HCT116 (cell line): ENCODE measurements at regions not wholly inside any gene's neighbourhood (a gene's known extent, or its start where the extent isn't known, plus 50 kb on each side); places are given as distances from the start of the nearest gene placed in this dataset.

Experiments used
- ATAC-seq: fragments of 200-7000 bp; cut with Tn5 transposase; 2 replicates; pipeline ENCODE4 v1.9.1; 2020; ENCODE audit warnings: mild to moderate bottlenecking, moderate library complexity
- BruUV-seq: library from RNA; stranded (reverse); fragments of 400-500 nt; replicated peaks from 2 replicates; lab custom pipeline; 2021; lab: Mats Ljungman, UMichigan
- CTCF ChIA-PET: fragments of 300-600 bp; sonication (Branson Sonifier 250); formaldehyde crosslinking; loops from one replicate; lab custom pipeline; 2021; ENCODE audit warnings: antibody characterized with exemption; lab: Charles Lee
- POLR2A ChIA-PET: fragments of 300-600, 350-600 bp; sonication (Branson Sonifier 250); formaldehyde crosslinking; loops from one replicate; lab custom pipeline; 2021; ENCODE audit warnings: antibody characterized with exemption; lab: Charles Lee
- RAD21 ChIA-PET, 2 experiments: fragments of 300-600 bp; sonication (Branson Sonifier 250); formaldehyde crosslinking; loops; one replicate each; lab custom pipeline; 2023; ENCODE audit warnings: low total read pairs in 2 of 2; ENCODE audit not compliant: uncharacterized antibody in 2 of 2, unreplicated experiment in 2 of 2, low non-redundant PET in 1 of 2; lab: Charles Lee
- DNase-seq: peaks from one replicate; pipeline ENCODE4 v3.0.0-alpha.2; 2010; ENCODE audit warnings: low read depth, low spot score
- H2AFZ ChIP-seq: fragments of 200-600 bp; shearing (Covaris generic), sonication (generic); 2 replicates; pipeline ENCODE4 v1.6.1; 2017; ENCODE audit warnings: low read depth, mixed run types, mixed read lengths, antibody characterized with exemption, low read length; ENCODE audit not compliant: poor library complexity, severe bottlenecking
- H3K27ac ChIP-seq: 2 replicates; pipeline ENCODE4 v1.5.1; 2012; ENCODE audit warnings: low read depth, low read length
- H3K27me3 ChIP-seq: fragments of 200-600 bp; sonication (generic); 2 replicates; pipeline ENCODE4 v1.6.1; 2016; ENCODE audit warnings: mixed run types, low read length, mixed read lengths; ENCODE audit not compliant: insufficient read depth
- H3K36me3 ChIP-seq, 2 experiments: fragments of 200-500 bp in 1 of 2; fragments of 200-600 bp in 1 of 2; sonication (Bioruptor generic) in 1 of 2; sonication (generic) in 1 of 2; 2 replicates each; pipeline versions ENCODE4 v1.5.1 to v1.6.1; 2014 to 2016; ENCODE audit warnings: low read length in 2 of 2, inconsistent platforms in 1 of 2, mixed read lengths in 1 of 2, mixed run types in 1 of 2; ENCODE audit not compliant: insufficient read depth in 2 of 2, control insufficient read depth in 1 of 2
- H3K4me1 ChIP-seq, 2 experiments: fragments of 200-600 bp in 1 of 2; sonication (generic) in 1 of 2; 2 replicates each; pipeline versions ENCODE4 v1.5.1 to v1.6.1; 2012 to 2017; ENCODE audit warnings: low read length in 2 of 2, inconsistent platforms in 1 of 2, mild to moderate bottlenecking in 1 of 2, mixed read lengths in 1 of 2, mixed run types in 1 of 2, moderate library complexity in 1 of 2; ENCODE audit not compliant: insufficient read depth in 2 of 2, control insufficient read depth in 1 of 2
- H3K4me2 ChIP-seq: fragments of 200-600 bp; sonication (generic); 2 replicates; pipeline ENCODE4 v1.6.1; 2017; ENCODE audit warnings: mixed run types, low read length, mixed read lengths
- H3K4me3 ChIP-seq, 2 experiments: fragments of 200-600 bp in 1 of 2; sonication (generic) in 1 of 2; replicated peaks in 1 of 2; 2 replicates each; pipeline ENCODE4 v1.5.1; 2011 to 2016; ENCODE audit warnings: low read length in 2 of 2, control low read depth in 1 of 2, low read depth in 1 of 2, mild to moderate bottlenecking in 1 of 2, mixed read lengths in 1 of 2, mixed run types in 1 of 2
- H3K79me2 ChIP-seq: fragments of 200-600 bp; sonication (generic); 2 replicates; pipeline ENCODE4 v1.6.1; 2017; ENCODE audit warnings: mild to moderate bottlenecking, mixed run types, low read length, moderate library complexity, mixed read lengths; ENCODE audit not compliant: insufficient read depth
- H3K9ac ChIP-seq: fragments of 200-600 bp; sonication (generic); 2 replicates; pipeline ENCODE4 v1.6.1; 2016; ENCODE audit warnings: low read length, mixed read lengths
- H3K9me2 ChIP-seq: fragments of 200-600 bp; sonication (generic), shearing (Covaris generic); 2 replicates; pipeline ENCODE4 v1.6.1; 2017; ENCODE audit warnings: mixed run types, mild to moderate bottlenecking, moderate library complexity; ENCODE audit not compliant: insufficient read depth
- H3K9me3 ChIP-seq, 2 experiments: fragments of 200-500 bp in 1 of 2; fragments of 200-600 bp in 1 of 2; sonication (Bioruptor generic) in 1 of 2; sonication (generic) in 1 of 2; 2 replicates each; pipeline ENCODE4 v1.6.1; 2014 to 2017; ENCODE audit warnings: low read length in 2 of 2, mixed read lengths in 2 of 2, inconsistent platforms in 1 of 2, low read depth in 1 of 2, mild to moderate bottlenecking in 1 of 2, mixed run types in 1 of 2, moderate library complexity in 1 of 2; ENCODE audit not compliant: control insufficient read depth in 1 of 2, insufficient read depth in 1 of 2
- H4K20me1 ChIP-seq: fragments of 200-600 bp; sonication (generic), shearing (Covaris generic); 2 replicates; pipeline ENCODE4 v1.6.1; 2017; ENCODE audit warnings: mixed run types, mild to moderate bottlenecking, moderate library complexity; ENCODE audit not compliant: insufficient read depth
- EGR1 ChIP-seq: IDR thresholded peaks from 2 replicates; pipeline ENCODE4 v1.6.1; 2012; ENCODE audit warnings: low read depth
- EZH2phosphoT487 ChIP-seq: fragments of 200-600 bp; IDR thresholded peaks from 2 replicates; pipeline ENCODE4 v1.6.1; 2018; ENCODE audit warnings: antibody characterized with exemption, borderline replicate concordance
- JUND ChIP-seq: IDR thresholded peaks from 2 replicates; pipeline ENCODE4 v1.6.1; 2012
- MAX ChIP-seq: IDR thresholded peaks from 2 replicates; pipeline ENCODE4 v1.6.1; 2012
- POLR2A ChIP-seq: IDR thresholded peaks from 2 replicates; pipeline ENCODE4 v1.7.0; 2011; ENCODE audit warnings: borderline replicate concordance; ENCODE audit not compliant: insufficient read depth, insufficient read length; ENCODE audit errors: extremely low read depth
- REST ChIP-seq: IDR thresholded peaks from 2 replicates; pipeline ENCODE4 v1.6.1; 2012; ENCODE audit warnings: low read depth
- SIN3A ChIP-seq: IDR thresholded peaks from 2 replicates; pipeline ENCODE4 v1.6.1; 2012; ENCODE audit warnings: low read depth
- SP1 ChIP-seq: IDR thresholded peaks from 2 replicates; pipeline ENCODE4 v1.6.1; 2012; ENCODE audit warnings: low read depth
- SRF ChIP-seq: IDR thresholded peaks from 2 replicates; pipeline ENCODE4 v1.6.1; 2012; ENCODE audit warnings: low read depth
- YY1 ChIP-seq: IDR thresholded peaks from 2 replicates; pipeline ENCODE4 v1.6.1; 2011; ENCODE audit warnings: low read length, low read depth, moderate library complexity, mild to moderate bottlenecking; ENCODE audit not compliant: insufficient replicate concordance; ENCODE audit errors: extremely low read depth
- ZFX ChIP-seq: fragments of 450-650 bp; IDR thresholded peaks from 2 replicates; pipeline ENCODE4 v1.6.1; 2017
- ZNF274 ChIP-seq: fragments of 200-500 bp; sonication (Bioruptor generic); IDR thresholded peaks from 2 replicates; pipeline ENCODE4 v1.6.1; 2014; ENCODE audit warnings: mild to moderate bottlenecking, low read depth, low read length, inconsistent platforms
- intact Hi-C: fragments of 100-400 bp; cut with micrococcal nuclease; formaldehyde crosslinking; loops from 2 replicates; pipeline ENCODE4 v1.10.0; 2022

GRCh38 chr18:67608615-67609273, 92.2 kb upstream of the DSEL start (continued):
- TF ChIP-seq REST (no peak), ZNF274 (no peak), ZFX (no peak), MAX (no peak), EZH2phosphoT487 (no peak), SRF (no peak), YY1 (no peak), SIN3A (no peak), POLR2A (no peak), EGR1 (no peak)

- Histone ChIP-seq H3K36me3 (no peaks in the 10 kb centered on the region), H3K79me2 (no peaks in the 10 kb centered on the region), H2AFZ (no peak overlapping the region), H3K4me2 (no peak overlapping the region), H3K27ac (no peak overlapping the region), H3K9ac (no peak overlapping the region), H3K4me3 (no peak overlapping the region), H3K4me1 (no peaks in the 10 kb centered on the region), H3K27me3 (no peaks in the 10 kb centered on the region), H4K20me1 (no peaks in the 10 kb centered on the region), H3K9me2 (no peaks in the 10 kb centered on the region), H3K9me3 (peaks cover 0 to 3% of the 10 kb centered on the region in 2 experiments; a peak in 3 of 4 replicates)
- ATAC-seq (no peak), DNase-seq (no peak)
- BruUV-seq = no TSS peak
- RAD21 ChIA-PET = no interaction called here
- CTCF ChIA-PET = no interaction called here
- intact Hi-C loops = no loop called here
- POLR2A ChIA-PET = no interaction called here
- TF ChIP-seq JUND (no peak), REST (no peak), EGR1 (no peak), SRF (no peak), SP1 (no peak), MAX (no peak)
Observed at GRCh38 chr18:67608191-67608590, 91.7 kb upstream of the DSEL start.
